Colonic mucosa (tissue), 4 donors: ENCODE measurements at regions not wholly inside any gene's neighbourhood (a gene's known extent, or its start where the extent isn't known, plus 50 kb on each side); places are given as distances from the start of the nearest gene placed in this dataset.

ENCODE experiments used
- DNase-seq: peaks from one replicate; pipeline ENCODE4 v3.0.0-alpha.2; 2020
- H3K27ac ChIP-seq: fragments of 200-600 bp; one replicate; pipeline ENCODE4 v1.8.0; 2021
- H3K27me3 ChIP-seq: fragments of 200-600 bp; one replicate; pipeline ENCODE4 v1.8.0; 2021
- H3K36me3 ChIP-seq: fragments of 200-600 bp; one replicate; pipeline ENCODE4 v1.8.0; 2021
- H3K4me1 ChIP-seq: fragments of 200-600 bp; one replicate; pipeline ENCODE4 v1.8.0; 2021; ENCODE audit warnings: mild to moderate bottlenecking
- H3K4me3 ChIP-seq: fragments of 200-600 bp; one replicate; pipeline ENCODE4 v1.8.0; 2021
- H3K9ac ChIP-seq, 2 donors: one replicate each; pipeline ENCODE4 v1.7.0; 2013; ENCODE audit warnings: control low read depth in 2 of 2, low read depth in 2 of 2, low read length in 2 of 2
- H3K9me3 ChIP-seq: fragments of 200-600 bp; one replicate; pipeline ENCODE4 v1.8.0; 2021
- CTCF ChIP-seq: fragments of 200-600 bp; IDR thresholded peaks from one replicate; pipeline ENCODE4 v1.8.0; 2022; ENCODE audit warnings: antibody characterized with exemption, mild to moderate bottlenecking
- intact Hi-C: fragments of 100-400 bp; cut with DNase I; formaldehyde crosslinking; loops from one replicate; pipeline ENCODE4 v1.14.1; 2022
- donor health status: healthy.
- donor health status: DM: no; HTN: no; CAD: no.
- donor health status: DM: no; HTN: no; CAD: no.

- DNase-seq: no peak
- no peaks in the 10 kb centered on the region for H3K4me1 ChIP-seq
Observed at GRCh38 chr10:2358586-2358985, 621.3 kb upstream of the ADARB2 start.

GRCh38 chr10:2356670-2357069, 619.3 kb upstream of the ADARB2 start:
- H3K4me3 ChIP-seq: no peak overlapping the region
- no peaks in the 10 kb centered on the region for H3K4me1 ChIP-seq
- intact Hi-C loops: no loop called here
- H3K9me3 ChIP-seq: no peaks in the 10 kb centered on the region
- no peak overlapping the region for H3K27ac ChIP-seq
- H3K9ac ChIP-seq: no peak overlapping the region
- no peaks in the 10 kb centered on the region for H3K36me3 ChIP-seq
- DNase-seq: no peak
- H3K27me3 ChIP-seq: no peaks in the 10 kb centered on the region
- no peak for TF ChIP-seq CTCF

More at GRCh38 chr10:2358586-2358985, 621.3 kb upstream of the ADARB2 start:
- Histone ChIP-seq H3K9ac (no peak overlapping the region), H3K9me3 (no peaks in the 10 kb centered on the region), H3K27me3 (no peaks in the 10 kb centered on the region), H3K36me3 (no peaks in the 10 kb centered on the region), H3K4me3 (no peak overlapping the region), H3K27ac (no peak overlapping the region)
- intact Hi-C loops: no loop called here
- no peak for TF ChIP-seq CTCF

- TF ChIP-seq CTCF: no peak
- no peaks in the 10 kb centered on the region for H3K9me3 ChIP-seq
- H3K9ac ChIP-seq: no peak overlapping the region
- H3K27ac ChIP-seq: no peak overlapping the region
- no peaks in the 10 kb centered on the region for H3K36me3 ChIP-seq
- DNase-seq: no peak
- H3K4me1 ChIP-seq: no peaks in the 10 kb centered on the region
- intact Hi-C loops: no loop called here
- H3K4me3 ChIP-seq: no peak overlapping the region
- no peaks in the 10 kb centered on the region for H3K27me3 ChIP-seq
Observed at GRCh38 chr10:2351566-2351965, 614.2 kb upstream of the ADARB2 start.

- H3K9ac ChIP-seq: no peak overlapping the region
- TF ChIP-seq CTCF: no peak
- no peaks in the 10 kb centered on the region for H3K4me1 ChIP-seq
- H3K27ac ChIP-seq: no peak overlapping the region
- H3K36me3 ChIP-seq: no peaks in the 10 kb centered on the region
- intact Hi-C loops: no loop called here
- H3K27me3 ChIP-seq: no peaks in the 10 kb centered on the region
- H3K4me3 ChIP-seq: no peak overlapping the region
- H3K9me3 ChIP-seq: no peaks in the 10 kb centered on the region
- no peak for DNase-seq
Observed at GRCh38 chr10:2342206-2342605, 604.9 kb upstream of the ADARB2 start.

- Histone ChIP-seq H3K36me3 (no peaks in the 10 kb centered on the region), H3K4me1 (no peaks in the 10 kb centered on the region), H3K9ac (no peak overlapping the region), H3K9me3 (no peaks in the 10 kb centered on the region), H3K27me3 (no peaks in the 10 kb centered on the region), H3K4me3 (no peak overlapping the region), H3K27ac (no peak overlapping the region)
- no peak for DNase-seq
- intact Hi-C loops: no loop called here
- no peak for TF ChIP-seq CTCF
Observed at GRCh38 chr10:2340831-2341647, 603.7 kb upstream of the ADARB2 start.
